ES-I3 (cell line): ENCODE measurements at regions not wholly inside any gene's neighbourhood (a gene's known extent, or its start where the extent isn't known, plus 50 kb on each side); places are given as distances from the start of the nearest gene placed in this dataset.

Experiments
- H3K36me3 ChIP-seq: 2 replicates; pipeline ENCODE4 v1.6.1; 2013; ENCODE audit warnings: mild to moderate bottlenecking, low read length, control low read depth, moderate library complexity; ENCODE audit not compliant: insufficient read depth
- H3K4me1 ChIP-seq: 2 replicates; pipeline ENCODE4 v1.6.1; 2013; ENCODE audit warnings: mild to moderate bottlenecking, control low read depth, low read length; ENCODE audit not compliant: insufficient read depth
- H3K9ac ChIP-seq: 2 replicates; pipeline ENCODE4 v1.6.1; 2013; ENCODE audit warnings: low read depth, mild to moderate bottlenecking, low read length, moderate library complexity
- H3K9me3 ChIP-seq: 2 replicates; pipeline ENCODE4 v1.6.1; 2013; ENCODE audit warnings: mild to moderate bottlenecking, low read length, moderate library complexity; ENCODE audit not compliant: control insufficient read depth, insufficient read depth

DNA sequence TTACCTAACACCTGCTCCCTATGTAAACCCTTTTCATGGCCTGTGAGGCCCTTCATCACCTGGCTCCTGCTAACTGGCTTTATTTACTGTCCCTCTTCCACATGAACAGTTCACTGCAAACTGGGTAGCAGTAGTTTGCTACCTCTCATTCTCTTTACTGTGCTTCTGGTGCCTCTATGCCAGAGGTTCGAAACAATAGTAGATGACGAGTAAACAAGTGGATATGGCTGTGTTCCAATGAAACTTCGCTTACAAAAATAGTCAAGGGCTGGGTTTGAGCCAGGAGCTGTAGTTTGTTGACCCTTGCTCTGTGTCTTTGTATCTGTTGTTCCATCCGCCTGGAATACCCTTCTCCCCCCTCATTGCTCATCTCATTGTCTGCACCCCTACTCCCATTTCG lies 233.6 kb upstream of the RMST start:
- no peak overlapping the region for H3K9ac ChIP-seq
- H3K9me3 ChIP-seq, result peaks cover 2% of the 10 kb centered on the region; the same call in 1 of the 2 replicates
- no peaks in the 10 kb centered on the region for H3K36me3 ChIP-seq
- no peaks in the 10 kb centered on the region for H3K4me1 ChIP-seq

DNA sequence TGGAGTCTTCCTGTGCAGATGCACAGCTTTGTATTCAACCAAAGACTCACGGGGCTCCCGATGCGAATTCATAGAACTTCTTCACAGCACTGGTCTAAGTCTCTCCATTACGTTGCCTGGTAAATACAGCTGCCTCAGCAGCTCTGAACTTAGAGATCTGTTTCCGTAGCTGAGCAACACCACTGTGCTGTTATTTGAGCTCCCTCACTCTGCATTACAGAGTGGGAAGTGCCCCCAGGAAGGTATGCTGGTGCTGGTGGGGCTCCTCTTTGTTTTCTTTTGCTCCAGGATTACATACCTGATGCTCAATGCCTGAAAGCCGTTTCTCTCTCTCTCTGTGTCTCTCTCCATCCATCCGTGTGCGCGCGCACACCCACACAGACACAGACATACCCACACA lies 227.5 kb upstream of the RMST start:
- Histone ChIP-seq H3K9ac (no peak overlapping the region), H3K9me3 (no peaks in the 10 kb centered on the region; the same call in 1 of the 2 replicates), H3K4me1 (no peaks in the 10 kb centered on the region), H3K36me3 (no peaks in the 10 kb centered on the region)

DNA sequence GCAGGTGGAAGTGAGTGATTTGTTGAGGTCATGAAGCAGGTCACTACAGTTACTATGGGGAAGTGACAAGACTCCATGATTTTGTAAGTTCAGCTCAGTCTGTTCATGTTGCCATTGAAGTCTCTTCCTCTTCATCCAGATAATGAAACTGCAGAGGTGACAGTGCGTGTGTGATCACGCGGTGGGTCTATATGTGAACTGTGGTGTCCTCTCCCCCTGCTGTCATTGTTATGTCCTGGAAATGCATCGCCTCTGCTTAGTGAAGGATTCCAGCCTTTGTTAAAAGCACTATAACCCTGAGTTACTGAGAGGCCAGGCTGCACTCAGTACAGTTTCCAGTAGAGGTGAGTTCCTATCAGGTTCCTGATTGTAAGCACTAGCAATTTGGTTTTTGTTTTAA lies 216.2 kb upstream of the RMST start:
- no peaks in the 10 kb centered on the region for H3K9me3 ChIP-seq
- H3K9ac ChIP-seq, result no peak overlapping the region
- H3K4me1 ChIP-seq, result peaks cover 4% of the 10 kb centered on the region; the same call in 1 of the 2 replicates
- no peaks in the 10 kb centered on the region for H3K36me3 ChIP-seq

DNA sequence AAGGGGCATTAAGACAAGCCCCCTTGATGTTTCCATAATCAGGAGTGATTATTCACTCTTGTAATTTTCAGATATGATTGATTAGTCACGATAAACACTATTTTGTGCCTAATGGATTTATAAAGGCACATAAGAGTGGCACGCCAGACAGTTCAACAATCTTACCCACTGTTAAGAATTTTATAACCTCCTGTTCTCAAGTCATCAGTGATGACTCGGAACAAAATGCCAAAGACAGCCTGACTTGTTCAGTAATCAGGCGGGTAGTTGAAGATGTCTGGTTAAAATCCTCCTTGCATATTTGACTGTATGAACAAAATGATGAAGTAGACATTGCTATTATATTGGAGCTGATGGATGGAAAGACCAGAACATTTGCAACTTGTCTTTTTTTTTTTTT lies 212.1 kb upstream of the RMST start:
- H3K9ac ChIP-seq, result no peak overlapping the region
- no peaks in the 10 kb centered on the region for H3K36me3 ChIP-seq
- no peaks in the 10 kb centered on the region for H3K9me3 ChIP-seq
- H3K4me1 ChIP-seq, result peaks cover 34% of the 10 kb centered on the region

- no peaks in the 10 kb centered on the region for H3K9me3 ChIP-seq
- H3K9ac ChIP-seq, result no peak overlapping the region
- H3K4me1 ChIP-seq, result peaks cover 16% of the 10 kb centered on the region; the same call in 1 of the 2 replicates
- no peaks in the 10 kb centered on the region for H3K36me3 ChIP-seq
Observed at GRCh38 chr12:97257726-97258125, 204.9 kb upstream of the RMST start.

DNA sequence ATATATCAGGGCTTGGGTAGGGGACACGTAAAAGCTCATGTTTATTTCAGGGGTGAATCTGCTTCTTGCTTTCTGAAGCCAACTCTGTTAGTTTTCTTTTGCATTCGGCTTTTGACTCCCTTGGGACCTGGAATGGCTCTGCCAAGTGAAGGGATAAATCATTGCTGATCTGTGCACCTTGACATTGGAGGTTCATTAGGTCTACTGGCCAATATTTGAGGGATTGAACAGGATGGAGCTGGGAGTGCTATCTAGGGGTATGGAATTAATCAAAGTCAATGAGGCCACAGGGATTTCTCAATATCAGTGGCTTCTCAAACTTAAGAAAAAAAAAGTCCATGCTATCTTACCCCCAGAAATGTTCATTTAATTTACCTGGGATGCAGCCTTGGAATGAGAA lies 203.5 kb upstream of the RMST start:
- Histone ChIP-seq H3K4me1 (peaks cover 6% of the 10 kb centered on the region; the same call in 1 of the 2 replicates), H3K9me3 (no peaks in the 10 kb centered on the region; the same call in 1 of the 2 replicates), H3K36me3 (no peaks in the 10 kb centered on the region), H3K9ac (no peak overlapping the region)

GRCh38 chr12:97260786-97261185 lies 201.8 kb upstream of the RMST start:
- no peaks in the 10 kb centered on the region for H3K36me3 ChIP-seq
- H3K9me3 ChIP-seq, result no peaks in the 10 kb centered on the region; the same call in 1 of the 2 replicates
- H3K4me1 ChIP-seq, result no peaks in the 10 kb centered on the region
- H3K9ac ChIP-seq, result no peak overlapping the region

DNA sequence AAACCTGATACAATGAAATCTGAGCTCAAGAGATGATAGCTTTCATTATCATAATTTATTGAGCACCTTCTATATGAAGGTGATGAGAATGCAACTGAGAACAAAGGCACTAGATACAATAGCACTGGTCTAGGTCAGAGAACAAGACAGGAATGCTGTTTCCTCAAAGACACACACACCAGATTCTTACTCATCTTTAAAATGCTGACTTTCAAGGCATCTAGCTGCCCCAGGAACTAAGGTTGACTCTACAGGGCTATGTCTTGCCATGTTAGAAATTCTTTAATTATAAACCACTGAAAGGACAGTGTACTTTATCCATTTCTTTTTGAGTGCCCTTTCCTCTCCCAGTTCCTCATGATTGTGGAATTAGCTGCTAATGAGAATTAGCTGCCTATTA lies 195.4 kb upstream of the RMST start:
- H3K36me3 ChIP-seq, result no peaks in the 10 kb centered on the region
- H3K9me3 ChIP-seq, result no peaks in the 10 kb centered on the region; the same call in 1 of the 2 replicates
- H3K9ac ChIP-seq, result no peak overlapping the region
- peaks cover 10% of the 10 kb centered on the region; the same call in 1 of the 2 replicates for H3K4me1 ChIP-seq

- Histone ChIP-seq H3K9ac (no peak overlapping the region), H3K9me3 (no peaks in the 10 kb centered on the region; the same call in 1 of the 2 replicates), H3K4me1 (peaks cover 10% of the 10 kb centered on the region; the same call in 1 of the 2 replicates), H3K36me3 (no peaks in the 10 kb centered on the region)
Observed at GRCh38 chr12:97267594-97268202, 194.9 kb upstream of the RMST start.

- Histone ChIP-seq H3K9ac (no peak overlapping the region), H3K4me1 (peaks cover 19% of the 10 kb centered on the region), H3K36me3 (no peaks in the 10 kb centered on the region), H3K9me3 (no peaks in the 10 kb centered on the region)
Observed at GRCh38 chr12:97272471-97272870, 190.1 kb upstream of the RMST start.

DNA sequence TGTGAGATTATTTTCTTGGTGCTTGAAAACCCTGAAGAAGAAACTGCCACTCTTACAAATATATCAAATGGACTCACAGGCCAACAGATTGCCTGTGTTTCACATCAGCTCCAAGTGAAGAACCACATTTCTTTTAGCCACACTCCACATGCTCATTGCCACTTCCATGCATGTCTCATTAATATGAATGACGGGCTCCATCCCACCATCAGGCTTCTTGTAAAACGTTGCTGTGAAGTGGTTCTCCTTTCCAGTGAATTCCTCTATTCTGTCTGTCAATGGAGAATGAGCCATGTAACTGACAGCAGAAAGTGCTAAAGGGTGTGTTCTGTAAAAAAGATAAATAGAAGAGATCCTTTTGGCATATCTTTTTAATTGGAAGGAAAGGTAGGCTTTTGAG lies 188.2 kb upstream of the RMST start:
- Histone ChIP-seq H3K4me1 (peaks cover 13% of the 10 kb centered on the region), H3K9me3 (no peaks in the 10 kb centered on the region), H3K9ac (no peak overlapping the region)

GRCh38 chr12:97275256-97275655 lies 187.3 kb upstream of the RMST start:
- H3K9ac ChIP-seq, result peak overlapping the region; percentile 19; the same call in 1 of the 2 replicates

More for the DNA sequence above, 188.2 kb upstream of the RMST start:
- no peaks in the 10 kb centered on the region for H3K36me3 ChIP-seq

DNA sequence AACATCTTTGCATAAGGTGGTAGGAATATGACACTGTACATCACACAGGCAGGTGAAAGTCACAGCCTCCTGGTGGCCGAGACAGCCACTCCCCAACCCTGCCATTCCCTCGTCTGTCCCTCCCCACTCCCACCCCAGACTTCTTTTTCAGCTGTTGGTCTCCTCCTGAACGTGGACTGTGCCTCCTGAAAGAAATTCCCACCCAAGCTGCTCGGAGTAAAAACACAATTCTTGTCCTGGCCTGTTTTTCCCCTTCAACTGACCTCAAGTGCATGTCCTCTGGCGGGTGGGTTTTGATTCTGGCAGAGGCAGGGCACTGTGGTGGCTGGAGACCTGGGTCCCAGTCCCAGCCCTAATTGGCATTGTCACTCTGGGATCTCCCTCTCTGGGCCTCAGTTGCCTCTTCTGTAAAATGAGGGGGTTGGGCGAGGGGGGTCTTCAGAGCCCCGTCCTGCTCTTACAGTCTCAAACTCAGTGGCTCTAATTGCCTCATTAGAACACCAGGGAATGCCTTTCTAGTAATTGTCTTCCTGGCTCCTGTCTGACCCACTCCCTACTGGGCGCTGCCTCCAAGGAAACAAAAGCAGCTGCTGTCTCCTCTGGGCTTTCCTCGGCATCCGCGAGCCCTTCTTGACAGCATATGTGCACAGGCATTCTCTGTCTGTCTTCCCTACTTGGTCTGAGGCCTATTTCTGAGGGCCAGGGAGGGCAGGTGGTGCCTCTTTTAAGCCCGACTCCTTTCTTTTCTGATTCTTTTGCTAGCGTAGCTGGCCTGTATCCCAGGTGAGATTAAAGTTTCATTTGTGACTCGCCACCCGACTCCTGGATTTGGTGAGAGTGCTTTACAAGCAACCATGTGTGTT lies 186.6 kb upstream of the RMST start:
- no peaks in the 10 kb centered on the region for H3K36me3 ChIP-seq
- peaks cover 13% of the 10 kb centered on the region for H3K4me1 ChIP-seq
- H3K9ac ChIP-seq, result no peak overlapping the region; the same call in 1 of the 2 replicates
- no peaks in the 10 kb centered on the region for H3K9me3 ChIP-seq

More at GRCh38 chr12:97275256-97275655, 187.3 kb upstream of the RMST start:
- Histone ChIP-seq H3K9me3 (no peaks in the 10 kb centered on the region), H3K36me3 (no peaks in the 10 kb centered on the region), H3K4me1 (peaks cover 13% of the 10 kb centered on the region)

DNA sequence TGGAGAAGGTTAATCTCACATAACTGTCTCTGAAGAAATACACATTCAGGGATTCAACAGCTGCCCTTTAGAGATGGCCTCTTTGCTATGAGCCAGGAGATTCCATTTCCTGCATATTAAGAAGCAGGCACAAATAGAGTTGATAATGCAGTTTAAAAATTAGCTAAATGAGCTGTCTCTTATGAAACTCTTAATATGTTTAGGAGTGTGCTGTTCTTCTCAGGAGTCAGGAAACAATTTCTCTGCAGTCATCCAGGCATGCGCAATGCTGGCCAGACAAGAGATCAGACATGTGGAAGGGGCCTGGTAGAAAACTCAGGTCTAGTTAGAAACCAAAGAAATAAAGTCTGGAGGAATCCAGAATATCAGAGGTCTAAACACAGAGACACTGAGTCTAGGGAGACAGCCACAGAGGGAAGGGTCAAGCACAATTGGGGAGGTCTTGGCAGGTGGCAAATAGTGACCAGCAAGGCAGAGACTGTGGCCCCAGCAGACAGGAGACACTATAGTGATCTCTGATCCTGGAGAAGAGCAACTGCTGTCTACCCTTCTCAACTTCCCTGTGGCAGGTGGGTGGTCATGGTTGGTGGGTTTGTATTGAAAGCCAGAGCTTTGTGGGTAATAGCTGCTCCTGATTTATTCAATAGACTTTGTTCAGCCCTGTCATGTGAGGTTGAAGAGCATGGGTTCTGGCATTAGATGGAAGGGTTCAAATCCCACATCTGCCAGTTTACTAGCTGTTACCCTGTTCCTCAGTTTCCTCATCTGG lies 185.8 kb upstream of the RMST start:
- H3K9me3 ChIP-seq, result no peaks in the 10 kb centered on the region
- H3K4me1 ChIP-seq, result peaks cover 13% of the 10 kb centered on the region
- H3K36me3 ChIP-seq, result no peaks in the 10 kb centered on the region
- no peak overlapping the region for H3K9ac ChIP-seq
